Transverse colon (tissue), 4 donors: ENCODE measurements at regions not wholly inside any gene's neighbourhood (a gene's known extent, or its start where the extent isn't known, plus 50 kb on each side); places are given as distances from the start of the nearest gene placed in this dataset.
A peak's percentile ranks its signal among the peaks of the same experiment; 100 is the strongest.

Experiments used
- DNase-seq: peaks from one replicate; pipeline ENCODE4 v3.0.0-alpha.2; 2019
- H3K27ac ChIP-seq, 4 donors: fragments of 200-600 bp; sonication (generic); 2 replicates each; pipeline ENCODE4 v1.5.1; 2016 to 2018; ENCODE audit warnings: inconsistent platforms in 4 of 4
- H3K27me3 ChIP-seq: fragments of 200-600 bp; sonication (generic); 2 replicates; pipeline ENCODE4 v1.5.1; 2017; ENCODE audit warnings: inconsistent platforms
- H3K36me3 ChIP-seq, 4 donors: fragments of 200-600 bp; sonication (generic); 2 replicates each; pipeline ENCODE4 v1.5.1; 2017 to 2019; ENCODE audit warnings: inconsistent platforms in 4 of 4
- H3K4me1 ChIP-seq, 4 donors: fragments of 200-600 bp; sonication (generic); 2 replicates each; pipeline ENCODE4 v1.5.1; 2017 to 2020; ENCODE audit warnings: inconsistent platforms in 4 of 4
- H3K4me3 ChIP-seq, 4 donors: fragments of 200-600 bp; sonication (generic); 1 replicate in 1 of 4; 2 replicates in 3 of 4; pipeline versions ENCODE4 v1.5.1 to v1.6.1; 2017 to 2019; ENCODE audit warnings: inconsistent platforms in 4 of 4
- H3K9me3 ChIP-seq, 2 donors: fragments of 200-600 bp; sonication (generic); 2 replicates each; pipeline ENCODE4 v1.5.1; 2017 to 2019; ENCODE audit warnings: inconsistent platforms in 2 of 2
- EP300 ChIP-seq: sonication (generic); formaldehyde crosslinking; IDR thresholded peaks from one replicate; pipeline ENCODE4 v1.6.1; 2017; ENCODE audit warnings: antibody characterized with exemption, low read depth
- POLR2A ChIP-seq: fragments of 450-650 bp; IDR thresholded peaks from one replicate; pipeline ENCODE4 v1.6.1; 2016; ENCODE audit warnings: antibody characterized with exemption, mild to moderate bottlenecking, moderate library complexity
- POLR2AphosphoS5 ChIP-seq, 3 donors: sonication (generic); formaldehyde crosslinking; IDR thresholded peaks; one replicate each; pipeline ENCODE4 v1.6.1; 2016; ENCODE audit warnings: antibody characterized with exemption in 3 of 3
- WGBS, 2 donors: methylation state at CpG; one replicate each; pipeline ENCODE4 v1.1.5; 2018; ENCODE audit warnings: low coverage in 1 of 2; 5-methylcytosine and 5-hydroxymethylcytosine counted together
- in situ Hi-C, 4 donors: fragments of 200-750 bp; cut with MboI; loops; one replicate each; pipeline versions ENCODE4 v1.15.0 to v1.15.1; 2017; ENCODE audit warnings: low sequenced_read_pairs in 3 of 4, low pct_ligation_motif_present in 1 of 4, low pct_unique_long_range_greater_than_20kb in 1 of 4
- intact Hi-C: fragments of 100-400 bp; cut with DNase I; formaldehyde crosslinking; loops from one replicate; pipeline ENCODE4 v1.15.1; 2023; ENCODE audit warnings: low total_unique reads
- TF ChIP-seq, protein P1 (sequence below), 5 experiments: fragments of 200-600 bp in 3 of 5; fragments of 450-650 bp in 2 of 5; sonication (generic) in 3 of 5; IDR thresholded peaks; 1 replicate in 2 of 5; 2 replicates in 3 of 5; pipeline ENCODE4 v1.5.1; 2016 to 2017; ENCODE audit warnings: antibody characterized with exemption in 5 of 5, inconsistent platforms in 3 of 5, mild to moderate bottlenecking in 2 of 5, moderate library complexity in 1 of 5

- no peak for DNase-seq
- H3K36me3 ChIP-seq = no peaks in the 10 kb centered on the region
- in situ Hi-C loops (no loop called here), intact Hi-C loops (no loop called here)
- WGBS, 2 donors = 64 to 88% methylated on average over 1 of the region's 1 CpG
- H3K9me3 ChIP-seq = no peaks in the 10 kb centered on the region
- TF ChIP-seq POLR2A (no peak), EP300 (no peak), POLR2AphosphoS5 (IDR thresholded peaks at IDR 0.05) (no peak)
- TF ChIP-seq, protein P1, sequence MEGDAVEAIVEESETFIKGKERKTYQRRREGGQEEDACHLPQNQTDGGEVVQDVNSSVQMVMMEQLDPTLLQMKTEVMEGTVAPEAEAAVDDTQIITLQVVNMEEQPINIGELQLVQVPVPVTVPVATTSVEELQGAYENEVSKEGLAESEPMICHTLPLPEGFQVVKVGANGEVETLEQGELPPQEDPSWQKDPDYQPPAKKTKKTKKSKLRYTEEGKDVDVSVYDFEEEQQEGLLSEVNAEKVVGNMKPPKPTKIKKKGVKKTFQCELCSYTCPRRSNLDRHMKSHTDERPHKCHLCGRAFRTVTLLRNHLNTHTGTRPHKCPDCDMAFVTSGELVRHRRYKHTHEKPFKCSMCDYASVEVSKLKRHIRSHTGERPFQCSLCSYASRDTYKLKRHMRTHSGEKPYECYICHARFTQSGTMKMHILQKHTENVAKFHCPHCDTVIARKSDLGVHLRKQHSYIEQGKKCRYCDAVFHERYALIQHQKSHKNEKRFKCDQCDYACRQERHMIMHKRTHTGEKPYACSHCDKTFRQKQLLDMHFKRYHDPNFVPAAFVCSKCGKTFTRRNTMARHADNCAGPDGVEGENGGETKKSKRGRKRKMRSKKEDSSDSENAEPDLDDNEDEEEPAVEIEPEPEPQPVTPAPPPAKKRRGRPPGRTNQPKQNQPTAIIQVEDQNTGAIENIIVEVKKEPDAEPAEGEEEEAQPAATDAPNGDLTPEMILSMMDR (IDR thresholded peaks at IDR 0.05) = no peak
- H3K4me1 ChIP-seq = no peaks in the 10 kb centered on the region
- no peak overlapping the region for H3K4me3 ChIP-seq
- H3K27ac ChIP-seq = no peak overlapping the region
- H3K27me3 ChIP-seq = no peaks in the 10 kb centered on the region
Observed at GRCh38 chr3:163943664-163944063, 1134.6 kb downstream of the SI start.

GRCh38 chr3:163939926-163940325, 1138.4 kb downstream of the SI start:
- Histone ChIP-seq H3K27me3 (no peaks in the 10 kb centered on the region), H3K27ac (no peak overlapping the region), H3K9me3 (no peaks in the 10 kb centered on the region), H3K36me3 (no peaks in the 10 kb centered on the region), H3K4me3 (no peak overlapping the region), H3K4me1 (no peaks in the 10 kb centered on the region)
- intact Hi-C loops = no loop called here
- 44% methylated on average over 3 of the region's 3 CpGs; no CpG with 5 or more reads in 1 of the 2 donors for WGBS, 2 donors
- TF ChIP-seq, protein P1 (IDR thresholded peaks at IDR 0.05) = no peak
- TF ChIP-seq POLR2AphosphoS5 (IDR thresholded peaks at IDR 0.05) (no peak), EP300 (no peak), POLR2A (no peak)
- in situ Hi-C loops = no loop called here
- DNase-seq = no peak

DNA sequence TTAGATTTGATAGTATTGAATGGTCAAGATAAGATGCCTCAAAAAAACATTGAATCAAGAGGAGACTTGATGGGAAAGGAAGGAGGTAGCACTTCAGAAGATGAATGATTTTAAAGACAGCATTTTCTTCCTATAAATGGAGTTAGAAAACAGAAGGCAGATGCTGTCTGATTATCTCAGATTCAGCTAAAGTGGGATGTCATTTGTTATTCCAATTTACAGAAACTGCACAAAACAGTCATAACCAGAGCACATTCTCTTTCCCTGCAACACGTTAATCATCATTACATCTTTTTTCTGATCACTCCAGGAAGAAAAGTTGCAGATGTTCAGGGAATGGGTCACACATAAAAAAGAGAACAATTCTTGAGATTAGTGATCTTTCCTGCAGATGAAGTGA, 1141.8 kb downstream of the SI start:
- H3K27me3 ChIP-seq = no peaks in the 10 kb centered on the region
- TF ChIP-seq, protein P1 (IDR thresholded peaks at IDR 0.05) = no peak
- TF ChIP-seq EP300 (no peak), POLR2A (no peak)
- DNase-seq = no peak
- in situ Hi-C loops = no loop called here
- no peak overlapping the region for H3K4me3 ChIP-seq
- intact Hi-C loops = no loop called here
- H3K27ac ChIP-seq = no peak overlapping the region
- H3K36me3 ChIP-seq = no peaks in the 10 kb centered on the region
- WGBS, 2 donors = 18 to 38% methylated on average over 1 of the region's 1 CpG
- no peaks in the 10 kb centered on the region for H3K9me3 ChIP-seq
- H3K4me1 ChIP-seq = no peaks in the 10 kb centered on the region

GRCh38 chr3:163935411-163935810, 1142.9 kb downstream of the SI start:
- H3K36me3 ChIP-seq = no peaks in the 10 kb centered on the region
- no peak for DNase-seq
- no peak overlapping the region for H3K4me3 ChIP-seq
- WGBS, 2 donors = 38 to 40% methylated on average over 3 of the region's 3 CpGs
- no peaks in the 10 kb centered on the region for H3K9me3 ChIP-seq
- no peak overlapping the region for H3K27ac ChIP-seq
- in situ Hi-C loops (no loop called here), intact Hi-C loops (no loop called here)
- H3K4me1 ChIP-seq = no peaks in the 10 kb centered on the region
- H3K27me3 ChIP-seq = no peaks in the 10 kb centered on the region
- TF ChIP-seq POLR2A = no peak

DNA sequence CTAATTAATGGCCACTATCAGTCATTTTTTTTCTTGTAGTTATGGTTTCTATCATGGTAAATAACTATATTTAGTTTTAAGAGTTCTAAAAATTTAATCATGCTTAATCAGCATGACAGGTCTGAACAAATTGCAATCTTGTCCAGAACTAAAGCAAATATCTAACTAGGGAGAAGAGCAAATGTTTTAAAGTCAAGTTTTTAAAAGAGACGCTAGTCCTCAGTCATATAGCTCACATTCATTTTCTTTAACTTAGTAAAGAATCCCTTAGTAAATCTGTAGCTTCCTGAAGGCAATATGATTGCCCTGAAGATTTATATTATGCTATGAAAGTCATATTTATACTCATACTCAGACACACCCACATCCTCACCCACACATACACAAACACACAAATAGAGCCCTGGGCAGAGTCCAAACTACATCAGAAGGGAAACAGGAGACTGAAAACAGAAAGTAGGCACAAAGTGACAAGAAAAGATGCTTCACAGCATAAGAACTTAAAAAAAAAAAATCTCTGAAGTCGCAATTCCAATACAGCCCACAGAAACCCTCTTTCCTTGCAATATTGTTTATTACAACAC, 1149.1 kb downstream of the SI start:
- H3K4me1 ChIP-seq = peaks cover 0 to 28% (median 2%) of the 10 kb centered on the region in 4 donors
- H3K9me3 ChIP-seq = no peaks in the 10 kb centered on the region
- H3K27ac ChIP-seq = peak overlapping the region in 1 of 4 donors; percentile 71
- intact Hi-C loops (no loop called here), in situ Hi-C loops (no loop called here)
- TF ChIP-seq POLR2A (no peak), EP300 (no peak), POLR2AphosphoS5 (IDR thresholded peaks at IDR 0.05) (no peak)
- TF ChIP-seq, protein P1 (IDR thresholded peaks at IDR 0.05) = no peak
- H3K36me3 ChIP-seq = no peaks in the 10 kb centered on the region
- WGBS, 2 donors = 43 to 45% methylated on average over 2 of the region's 2 CpGs
- H3K27me3 ChIP-seq = no peaks in the 10 kb centered on the region
- no peak overlapping the region for H3K4me3 ChIP-seq
- DNase-seq = no peak
